PC-3 (cell line): ENCODE measurements at regions not wholly inside any gene's neighbourhood (a gene's known extent, or its start where the extent isn't known, plus 50 kb on each side); places are given as distances from the start of the nearest gene placed in this dataset.

Source experiments
- CTCF ChIP-seq: fragments of 300-600 bp; sonication (generic); conservative IDR thresholded peaks from 2 replicates; pipeline ENCODE4 v1.5.1; 2017; ENCODE audit warnings: antibody characterized with exemption, low read depth, mild to moderate bottlenecking, low read length
- EZH2 ChIP-seq: fragments of 300-600 bp; sonication (generic); IDR thresholded peaks from one replicate; pipeline ENCODE4 v1.6.1; 2017; ENCODE audit warnings: antibody characterized with exemption, mild to moderate bottlenecking, low read length; ENCODE audit not compliant: unreplicated experiment

- TF ChIP-seq CTCF = no peak
- no peak for TF ChIP-seq EZH2
Observed at GRCh38 chr7:156032973-156033372, 220.7 kb upstream of the SHH start.
